Nucleus accumbens (tissue), 56 donors: ENCODE measurements at regions not wholly inside any gene's neighbourhood (a gene's known extent, or its start where the extent isn't known, plus 50 kb on each side); places are given as distances from the start of the nearest gene placed in this dataset.

ENCODE experiments used
- DNase-seq, 56 donors: peaks; one replicate each; lab custom pipeline; 2025; lab: John Stamatoyannopoulos, UW

DNA sequence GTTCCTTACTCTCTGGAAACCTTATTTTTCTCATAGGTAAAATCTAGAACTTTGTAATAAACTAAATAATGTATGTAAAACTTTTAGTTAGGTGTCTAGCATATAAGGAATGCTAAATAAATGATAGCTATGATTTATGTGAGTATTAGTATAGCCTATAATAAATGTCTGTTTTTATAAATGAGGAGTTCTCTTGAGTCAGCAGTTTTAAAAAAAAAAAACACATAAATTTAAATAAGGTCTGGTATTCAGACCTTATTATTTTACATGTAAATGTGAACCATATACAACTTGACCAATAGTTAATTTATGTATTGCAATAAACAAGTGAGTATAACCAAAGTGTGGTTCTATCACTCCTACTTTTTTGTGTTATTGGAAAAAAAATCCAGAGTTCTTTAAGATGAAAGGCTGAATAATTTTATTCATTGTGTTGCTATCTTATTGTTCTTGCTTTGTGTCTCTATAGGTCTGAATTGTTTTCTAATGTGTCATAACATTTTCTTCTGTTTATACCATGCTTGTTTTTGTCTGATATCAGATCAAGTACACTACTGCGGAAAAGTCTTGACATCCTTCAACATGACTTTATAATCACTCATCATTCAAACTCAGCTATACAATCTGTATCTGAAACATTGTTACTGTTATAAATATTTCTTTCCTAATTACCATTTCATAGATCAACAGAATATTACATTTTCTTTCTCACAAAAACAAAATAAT lies 115.7 kb downstream of the RASSF9 start:
- DNase-seq, result no peak

DNA sequence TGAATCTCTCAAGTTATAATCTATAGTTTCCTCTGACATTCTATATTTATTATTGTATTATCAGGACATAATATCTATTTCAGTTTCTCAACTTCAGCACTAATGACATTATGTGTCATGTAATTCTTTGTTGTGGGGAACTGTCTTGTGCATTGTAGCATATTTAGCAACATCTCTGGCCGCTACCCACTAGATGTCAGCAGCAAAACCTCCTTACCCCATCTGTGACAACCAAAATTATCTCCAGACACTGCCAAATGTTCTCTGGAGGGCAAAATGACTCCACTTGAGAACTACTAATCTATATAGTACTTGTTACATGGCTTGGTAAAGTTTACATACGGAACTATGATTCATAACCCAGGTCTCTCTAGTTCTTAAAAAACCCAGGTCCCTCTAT lies 110.2 kb downstream of the RASSF9 start:
- DNase-seq, result no peak

DNA sequence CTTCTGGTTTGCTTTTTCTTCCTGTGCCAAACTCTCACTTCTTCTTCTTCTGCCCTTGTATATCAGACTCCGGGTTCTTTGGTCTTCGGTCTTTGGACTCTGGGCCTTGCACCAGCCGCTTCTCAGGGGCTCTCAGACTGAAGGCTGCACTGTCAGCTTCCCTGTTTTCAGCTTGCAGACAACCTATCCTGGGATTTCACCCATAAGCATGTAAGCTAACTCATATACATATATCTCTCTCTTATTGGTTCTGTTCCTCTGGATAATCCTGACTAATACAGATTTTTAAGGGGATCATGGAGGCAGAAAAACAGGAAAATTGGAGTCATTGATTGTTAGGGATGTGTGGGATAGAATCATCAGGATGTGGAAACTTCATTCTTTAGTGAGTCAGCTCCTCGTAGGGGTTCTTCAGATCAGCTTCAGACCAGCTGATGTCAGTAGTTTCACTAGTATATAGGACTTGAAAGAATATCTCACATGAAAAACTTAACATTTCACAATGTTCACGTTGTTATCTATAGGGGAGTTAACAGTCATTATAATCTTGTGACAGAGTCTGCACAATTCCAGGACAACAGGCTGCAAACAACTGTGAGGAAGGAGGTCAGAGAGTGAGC lies 102.9 kb downstream of the RASSF9 start:
- no peak for DNase-seq

DNA sequence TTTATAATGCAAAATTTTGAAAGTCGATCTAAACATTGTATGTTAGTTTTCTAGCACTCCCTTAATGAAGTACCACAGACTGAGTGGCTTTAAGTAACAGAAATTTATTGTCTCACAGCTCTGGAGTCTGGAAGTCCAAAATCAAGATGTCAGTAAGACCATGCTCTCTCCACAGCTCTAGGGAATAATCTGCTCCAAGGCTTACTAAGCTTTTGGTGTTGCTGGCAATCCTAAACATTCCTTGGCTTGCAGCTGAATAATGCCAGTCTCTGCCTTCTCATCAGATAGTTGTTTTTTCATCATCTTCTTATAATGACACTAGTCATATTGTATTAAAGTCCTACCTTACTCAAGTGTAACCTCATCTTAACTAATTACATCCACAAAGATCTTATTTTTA lies 102.2 kb downstream of the RASSF9 start:
- DNase-seq, result no peak

DNA sequence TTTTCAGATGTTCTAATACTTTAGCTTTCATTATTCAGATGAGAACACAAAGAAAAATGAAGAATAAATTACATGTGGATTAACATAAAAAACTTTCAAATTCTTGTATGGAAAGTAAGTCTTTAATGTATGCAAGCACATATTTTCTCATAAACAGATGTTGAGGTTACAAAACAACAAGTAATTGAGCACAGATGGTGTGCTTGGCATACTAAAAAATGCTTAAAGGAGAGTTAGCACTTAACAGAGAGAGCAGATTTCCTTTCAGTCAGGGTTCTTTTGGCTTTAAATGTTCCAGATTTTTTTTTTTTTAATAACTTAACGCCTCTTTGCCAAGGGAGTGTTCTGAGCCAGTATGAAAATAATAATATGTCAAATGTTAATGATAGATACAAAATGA lies 96.0 kb downstream of the RASSF9 start:
- DNase-seq, result no peak

DNA sequence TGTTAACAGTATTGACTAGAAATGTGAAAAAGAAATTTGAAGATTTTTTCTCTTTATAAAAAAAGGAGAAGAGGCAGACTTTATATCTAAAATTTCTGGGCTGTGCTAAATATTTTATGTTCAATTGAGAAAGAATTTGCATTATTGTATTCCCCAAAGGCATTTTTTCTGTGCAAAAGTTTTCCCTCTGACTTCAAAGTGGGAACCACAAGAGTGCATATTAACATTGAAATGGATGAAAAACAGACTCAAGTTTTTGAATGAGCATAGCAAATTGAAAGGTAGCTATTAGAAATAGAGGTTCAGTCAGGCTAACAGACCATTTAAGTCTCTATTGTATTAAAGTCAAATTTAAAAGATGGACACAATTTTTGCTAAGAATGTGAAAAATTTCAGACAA lies 95.2 kb downstream of the RASSF9 start:
- DNase-seq, result no peak

DNA sequence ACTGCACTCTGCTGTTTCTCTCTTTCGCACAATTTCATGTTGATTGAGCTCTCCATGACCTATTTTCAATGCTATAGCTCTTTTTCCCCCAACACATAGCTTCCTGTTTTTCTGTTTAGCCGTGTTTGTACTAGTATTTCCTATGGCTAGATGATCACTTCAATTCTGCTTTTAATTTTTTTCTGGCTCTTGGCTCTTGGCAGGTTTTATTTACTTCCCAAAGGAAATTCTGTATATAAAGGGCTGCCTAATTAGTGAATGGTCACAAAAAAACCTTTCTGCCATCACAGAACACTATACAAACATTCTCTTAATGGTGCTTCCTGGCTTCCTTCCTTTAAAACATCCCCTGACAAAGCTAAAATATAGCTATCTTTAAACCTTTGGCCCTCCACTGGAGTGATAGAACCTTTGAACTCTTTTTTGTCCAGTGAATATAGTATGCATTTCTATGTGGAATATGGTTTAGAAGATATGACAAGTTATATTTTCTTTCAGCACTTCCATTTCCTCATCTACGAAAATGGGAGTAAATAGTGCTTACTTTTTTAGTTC lies 88.2 kb downstream of the RASSF9 start:
- DNase-seq, result no peak
